Neural cell (in vitro differentiated cells): ENCODE measurements at regions not wholly inside any gene's neighbourhood (a gene's known extent, or its start where the extent isn't known, plus 50 kb on each side); places are given as distances from the start of the nearest gene placed in this dataset.

Experiments used
- H2AFZ ChIP-seq: fragments of 200-600, 300-800 bp; sonication (generic), shearing (Covaris generic); 2 replicates; pipeline ENCODE4 v1.6.0; 2014; ENCODE audit warnings: low read depth, mild to moderate bottlenecking, antibody characterized with exemption, low read length, moderate library complexity
- H3F3A ChIP-seq: fragments of 200-600 bp; shearing (Covaris generic); 2 replicates; pipeline ENCODE4 v1.6.1; 2016; ENCODE audit warnings: mild to moderate bottlenecking, moderate library complexity, mixed read lengths, antibody characterized with exemption, low read length; ENCODE audit not compliant: insufficient read depth, poor library complexity, severe bottlenecking
- H3K27ac ChIP-seq: fragments of 200-600, 300-800 bp; sonication (generic), shearing (Covaris generic); 2 replicates; pipeline ENCODE4 v1.5.1; 2014; ENCODE audit warnings: mild to moderate bottlenecking, low read length, moderate library complexity
- H3K27me3 ChIP-seq: fragments of 300-800, 200-600 bp; sonication (generic), shearing (Covaris generic); 2 replicates; pipeline ENCODE4 v1.6.0; 2014; ENCODE audit warnings: mild to moderate bottlenecking, low read depth, low read length, moderate library complexity; ENCODE audit not compliant: insufficient read depth
- H3K36me3 ChIP-seq: fragments of 300-800, 200-600 bp; sonication (generic), shearing (Covaris generic); 2 replicates; pipeline ENCODE4 v1.5.1; 2014; ENCODE audit warnings: mild to moderate bottlenecking, antibody characterized with exemption, low read length, moderate library complexity; ENCODE audit not compliant: insufficient read depth
- H3K4me2 ChIP-seq: fragments of 300-800, 200-600 bp; sonication (generic), shearing (Covaris generic); 2 replicates; pipeline ENCODE4 v1.6.0; 2014; ENCODE audit warnings: mild to moderate bottlenecking, low read length
- H3K4me3 ChIP-seq: fragments of 300-800, 200-600 bp; sonication (generic), shearing (Covaris generic); 2 replicates; pipeline ENCODE4 v1.5.1; 2014; ENCODE audit warnings: mild to moderate bottlenecking, low read length, moderate library complexity
- H3K79me2 ChIP-seq: fragments of 200-600 bp; shearing (Covaris generic); replicated peaks from 2 replicates; pipeline ENCODE4 v1.6.0; 2014; ENCODE audit warnings: mild to moderate bottlenecking, low read length, moderate library complexity; ENCODE audit not compliant: insufficient read depth
- H3K9ac ChIP-seq: fragments of 300-800, 200-600 bp; sonication (generic), shearing (Covaris generic); 2 replicates; pipeline ENCODE4 v1.6.1; 2016; ENCODE audit warnings: mild to moderate bottlenecking, low read length, mixed read lengths
- H3K9me2 ChIP-seq: fragments of 200-600 bp; shearing (Covaris generic); 2 replicates; pipeline ENCODE4 v1.6.1; 2016; ENCODE audit warnings: mild to moderate bottlenecking, low read length, mixed read lengths; ENCODE audit not compliant: insufficient read depth
- H3K9me3 ChIP-seq: fragments of 200-600, 300-800 bp; sonication (generic), shearing (Covaris generic); 2 replicates; pipeline ENCODE4 v1.6.1; 2016; ENCODE audit warnings: mild to moderate bottlenecking, mixed run types, low read length, moderate library complexity, mixed read lengths
- H4K20me1 ChIP-seq: fragments of 200-600 bp; shearing (Covaris generic); 2 replicates; pipeline ENCODE4 v1.6.1; 2016; ENCODE audit warnings: mild to moderate bottlenecking, mixed run types; ENCODE audit not compliant: insufficient read depth
- CTCF ChIP-seq: fragments of 450-650 bp; IDR thresholded peaks from 2 replicates; pipeline ENCODE4 v1.5.1; 2014; ENCODE audit warnings: antibody characterized with exemption, mild to moderate bottlenecking, moderate library complexity; ENCODE audit not compliant: poor library complexity, severe bottlenecking
- EP300 ChIP-seq: fragments of 450-650 bp; conservative IDR thresholded peaks from 2 replicates; pipeline ENCODE4 v1.6.1; 2014; ENCODE audit warnings: antibody characterized with exemption, mild to moderate bottlenecking, moderate library complexity; ENCODE audit not compliant: poor library complexity, severe bottlenecking
- EZH2 ChIP-seq: fragments of 200-600, 300-800 bp; shearing (Covaris generic), sonication (generic); IDR thresholded peaks from 2 replicates; pipeline ENCODE4 v1.6.1; 2014; ENCODE audit warnings: antibody characterized with exemption, low read length, borderline replicate concordance, mild to moderate bottlenecking; ENCODE audit not compliant: insufficient read depth, poor library complexity, severe bottlenecking
- MXI1 ChIP-seq: fragments of 450-650 bp; conservative IDR thresholded peaks from 2 replicates; pipeline ENCODE4 v1.6.1; 2014; ENCODE audit warnings: antibody characterized with exemption, mild to moderate bottlenecking; ENCODE audit not compliant: poor library complexity, severe bottlenecking
- POLR2AphosphoS5 ChIP-seq: IDR thresholded peaks from 2 replicates; pipeline ENCODE4 v1.6.1; 2012
- RAD21 ChIP-seq: fragments of 450-650 bp; conservative IDR thresholded peaks from 2 replicates; pipeline ENCODE4 v1.6.1; 2014; ENCODE audit warnings: antibody characterized with exemption, mild to moderate bottlenecking, moderate library complexity
- REST ChIP-seq: IDR thresholded peaks from 2 replicates; pipeline ENCODE4 v1.6.1; 2012; ENCODE audit warnings: borderline replicate concordance
- SMC3 ChIP-seq: fragments of 450-650 bp; conservative IDR thresholded peaks from 2 replicates; pipeline ENCODE4 v1.6.1; 2014; ENCODE audit warnings: antibody characterized with exemption, mild to moderate bottlenecking, moderate library complexity; ENCODE audit not compliant: poor library complexity
- TAF1 ChIP-seq: IDR thresholded peaks from 2 replicates; pipeline ENCODE4 v1.6.1; 2012; ENCODE audit warnings: low read depth

- Histone ChIP-seq H3K9me2 (no peaks in the 10 kb centered on the region), H3F3A (no peaks in the 10 kb centered on the region), H3K36me3 (no peaks in the 10 kb centered on the region), H4K20me1 (no peaks in the 10 kb centered on the region), H3K9ac (no peak overlapping the region), H2AFZ (no peak overlapping the region), H3K9me3 (no peaks in the 10 kb centered on the region), H3K4me3 (no peak overlapping the region), H3K79me2 (no peaks in the 10 kb centered on the region), H3K27me3 (no peaks in the 10 kb centered on the region), H3K27ac (no peak overlapping the region), H3K4me2 (no peak overlapping the region)
- TF ChIP-seq POLR2AphosphoS5 (no peak), TAF1 (no peak), CTCF (no peak)
Measured at GRCh38 chr22:49042877-49043859, 784.5 kb downstream of the BRD1 start.

- Histone ChIP-seq H3K79me2 (no peaks in the 10 kb centered on the region), H3K9me2 (no peaks in the 10 kb centered on the region), H3K27me3 (no peaks in the 10 kb centered on the region), H4K20me1 (no peaks in the 10 kb centered on the region), H3F3A (no peaks in the 10 kb centered on the region), H3K9me3 (no peaks in the 10 kb centered on the region), H2AFZ (no peak overlapping the region), H3K9ac (no peak overlapping the region), H3K4me3 (no peak overlapping the region), H3K4me2 (no peak overlapping the region), H3K36me3 (no peaks in the 10 kb centered on the region), H3K27ac (no peak overlapping the region)
- TF ChIP-seq RAD21 (no peak), EZH2 (no peak), EP300 (no peak), TAF1 (no peak), CTCF (no peak), SMC3 (no peak), MXI1 (no peak), POLR2AphosphoS5 (no peak), REST (no peak)
Measured at GRCh38 chr22:49042066-49042465, 785.6 kb downstream of the BRD1 start.
